HCT116 (cell line): ENCODE measurements at regions not wholly inside any gene's neighbourhood (a gene's known extent, or its start where the extent isn't known, plus 50 kb on each side); places are given as distances from the start of the nearest gene placed in this dataset.

Experiments
- ATAC-seq: fragments of 200-7000 bp; cut with Tn5 transposase; 2 replicates; pipeline ENCODE4 v1.9.1; 2020; ENCODE audit warnings: mild to moderate bottlenecking, moderate library complexity
- BruUV-seq: library from RNA; stranded (reverse); fragments of 400-500 nt; replicated peaks from 2 replicates; lab custom pipeline; 2021; lab: Mats Ljungman, UMichigan
- CTCF ChIA-PET: fragments of 300-600 bp; sonication (Branson Sonifier 250); formaldehyde crosslinking; loops from one replicate; lab custom pipeline; 2021; ENCODE audit warnings: antibody characterized with exemption; lab: Charles Lee
- POLR2A ChIA-PET: fragments of 300-600, 350-600 bp; sonication (Branson Sonifier 250); formaldehyde crosslinking; loops from one replicate; lab custom pipeline; 2021; ENCODE audit warnings: antibody characterized with exemption; lab: Charles Lee
- RAD21 ChIA-PET, 2 experiments: fragments of 300-600 bp; sonication (Branson Sonifier 250); formaldehyde crosslinking; loops; one replicate each; lab custom pipeline; 2023; ENCODE audit warnings: low total read pairs in 2 of 2; ENCODE audit not compliant: uncharacterized antibody in 2 of 2, unreplicated experiment in 2 of 2, low non-redundant PET in 1 of 2; lab: Charles Lee
- DNase-seq: peaks from one replicate; pipeline ENCODE4 v3.0.0-alpha.2; 2010; ENCODE audit warnings: low read depth, low spot score
- H2AFZ ChIP-seq: fragments of 200-600 bp; shearing (Covaris generic), sonication (generic); 2 replicates; pipeline ENCODE4 v1.6.1; 2017; ENCODE audit warnings: low read depth, mixed run types, mixed read lengths, antibody characterized with exemption, low read length; ENCODE audit not compliant: poor library complexity, severe bottlenecking
- H3K27ac ChIP-seq: 2 replicates; pipeline ENCODE4 v1.5.1; 2012; ENCODE audit warnings: low read depth, low read length
- H3K27me3 ChIP-seq: fragments of 200-600 bp; sonication (generic); 2 replicates; pipeline ENCODE4 v1.6.1; 2016; ENCODE audit warnings: mixed run types, low read length, mixed read lengths; ENCODE audit not compliant: insufficient read depth
- H3K36me3 ChIP-seq, 2 experiments: fragments of 200-500 bp in 1 of 2; fragments of 200-600 bp in 1 of 2; sonication (Bioruptor generic) in 1 of 2; sonication (generic) in 1 of 2; 2 replicates each; pipeline versions ENCODE4 v1.5.1 to v1.6.1; 2014 to 2016; ENCODE audit warnings: low read length in 2 of 2, inconsistent platforms in 1 of 2, mixed read lengths in 1 of 2, mixed run types in 1 of 2; ENCODE audit not compliant: insufficient read depth in 2 of 2, control insufficient read depth in 1 of 2
- H3K4me1 ChIP-seq, 2 experiments: fragments of 200-600 bp in 1 of 2; sonication (generic) in 1 of 2; 2 replicates each; pipeline versions ENCODE4 v1.5.1 to v1.6.1; 2012 to 2017; ENCODE audit warnings: low read length in 2 of 2, inconsistent platforms in 1 of 2, mild to moderate bottlenecking in 1 of 2, mixed read lengths in 1 of 2, mixed run types in 1 of 2, moderate library complexity in 1 of 2; ENCODE audit not compliant: insufficient read depth in 2 of 2, control insufficient read depth in 1 of 2
- H3K4me2 ChIP-seq: fragments of 200-600 bp; sonication (generic); 2 replicates; pipeline ENCODE4 v1.6.1; 2017; ENCODE audit warnings: mixed run types, low read length, mixed read lengths
- H3K4me3 ChIP-seq, 2 experiments: fragments of 200-600 bp in 1 of 2; sonication (generic) in 1 of 2; replicated peaks in 1 of 2; 2 replicates each; pipeline ENCODE4 v1.5.1; 2011 to 2016; ENCODE audit warnings: low read length in 2 of 2, control low read depth in 1 of 2, low read depth in 1 of 2, mild to moderate bottlenecking in 1 of 2, mixed read lengths in 1 of 2, mixed run types in 1 of 2
- H3K79me2 ChIP-seq: fragments of 200-600 bp; sonication (generic); 2 replicates; pipeline ENCODE4 v1.6.1; 2017; ENCODE audit warnings: mild to moderate bottlenecking, mixed run types, low read length, moderate library complexity, mixed read lengths; ENCODE audit not compliant: insufficient read depth
- H3K9ac ChIP-seq: fragments of 200-600 bp; sonication (generic); 2 replicates; pipeline ENCODE4 v1.6.1; 2016; ENCODE audit warnings: low read length, mixed read lengths
- H3K9me2 ChIP-seq: fragments of 200-600 bp; sonication (generic), shearing (Covaris generic); 2 replicates; pipeline ENCODE4 v1.6.1; 2017; ENCODE audit warnings: mixed run types, mild to moderate bottlenecking, moderate library complexity; ENCODE audit not compliant: insufficient read depth
- H3K9me3 ChIP-seq, 2 experiments: fragments of 200-500 bp in 1 of 2; fragments of 200-600 bp in 1 of 2; sonication (Bioruptor generic) in 1 of 2; sonication (generic) in 1 of 2; 2 replicates each; pipeline ENCODE4 v1.6.1; 2014 to 2017; ENCODE audit warnings: low read length in 2 of 2, mixed read lengths in 2 of 2, inconsistent platforms in 1 of 2, low read depth in 1 of 2, mild to moderate bottlenecking in 1 of 2, mixed run types in 1 of 2, moderate library complexity in 1 of 2; ENCODE audit not compliant: control insufficient read depth in 1 of 2, insufficient read depth in 1 of 2
- H4K20me1 ChIP-seq: fragments of 200-600 bp; sonication (generic), shearing (Covaris generic); 2 replicates; pipeline ENCODE4 v1.6.1; 2017; ENCODE audit warnings: mixed run types, mild to moderate bottlenecking, moderate library complexity; ENCODE audit not compliant: insufficient read depth
- CBX3 ChIP-seq: IDR thresholded peaks from 2 replicates; pipeline ENCODE4 v1.6.1; 2012; ENCODE audit warnings: low read depth
- CTCF ChIP-seq, 3 experiments: fragments of 200-600 bp in 1 of 3; sonication (generic) in 1 of 3; IDR thresholded peaks in 2 of 3; conservative IDR thresholded peaks in 1 of 3; 2 replicates each; pipeline ENCODE4 v1.5.1; 2012 to 2017; ENCODE audit warnings: low read depth in 2 of 3, low read length in 2 of 3, antibody characterized with exemption in 1 of 3, borderline replicate concordance in 1 of 3, control low read depth in 1 of 3, mild to moderate bottlenecking in 1 of 3, mixed read lengths in 1 of 3, mixed run types in 1 of 3, moderate library complexity in 1 of 3; ENCODE audit not compliant: insufficient read depth in 1 of 3
- EGR1 ChIP-seq: IDR thresholded peaks from 2 replicates; pipeline ENCODE4 v1.6.1; 2012; ENCODE audit warnings: low read depth
- EZH2phosphoT487 ChIP-seq: fragments of 200-600 bp; IDR thresholded peaks from 2 replicates; pipeline ENCODE4 v1.6.1; 2018; ENCODE audit warnings: antibody characterized with exemption, borderline replicate concordance
- FOSL1 ChIP-seq: IDR thresholded peaks from 2 replicates; pipeline ENCODE4 v1.6.1; 2012; ENCODE audit warnings: low read depth
- MAX ChIP-seq: IDR thresholded peaks from 2 replicates; pipeline ENCODE4 v1.6.1; 2012
- POLR2A ChIP-seq: IDR thresholded peaks from 2 replicates; pipeline ENCODE4 v1.7.0; 2011; ENCODE audit warnings: borderline replicate concordance; ENCODE audit not compliant: insufficient read depth, insufficient read length; ENCODE audit errors: extremely low read depth
- ZBTB33 ChIP-seq: IDR thresholded peaks from 2 replicates; pipeline ENCODE4 v1.6.1; 2011; ENCODE audit warnings: mild to moderate bottlenecking, low read length, moderate library complexity; ENCODE audit not compliant: insufficient replicate concordance; ENCODE audit errors: extremely low read depth
- ZFX ChIP-seq: fragments of 450-650 bp; IDR thresholded peaks from 2 replicates; pipeline ENCODE4 v1.6.1; 2017
- ZNF274 ChIP-seq: fragments of 200-500 bp; sonication (Bioruptor generic); IDR thresholded peaks from 2 replicates; pipeline ENCODE4 v1.6.1; 2014; ENCODE audit warnings: mild to moderate bottlenecking, low read depth, low read length, inconsistent platforms
- intact Hi-C: fragments of 100-400 bp; cut with micrococcal nuclease; formaldehyde crosslinking; loops from 2 replicates; pipeline ENCODE4 v1.10.0; 2022
- TF ChIP-seq, protein P1 (sequence below): IDR thresholded peaks from 2 replicates; pipeline ENCODE4 v1.6.1; 2012; ENCODE audit warnings: low read depth
- TF ChIP-seq, protein P2 (sequence below): IDR thresholded peaks from 2 replicates; pipeline ENCODE4 v1.6.1; 2012

GRCh38 chr14:71856199-71856919 lies 75.9 kb upstream of the RGS6 start:
- no peaks in the 10 kb centered on the region for H3K27me3 ChIP-seq
- no peaks in the 10 kb centered on the region for H4K20me1 ChIP-seq
- intact Hi-C loops = loop anchor here (10.0 kb wide), 1 partner anchor 102 kb away; no protein-coding TSS in a partner anchor
- no peak overlapping the region for H3K9ac ChIP-seq
- DNase-seq (no peak), ATAC-seq (no peak)
- no peak overlapping the region for H3K4me3 ChIP-seq
- no peaks in the 10 kb centered on the region for H3K36me3 ChIP-seq
- TF ChIP-seq POLR2A = no peak
- TF ChIP-seq, protein P1, sequence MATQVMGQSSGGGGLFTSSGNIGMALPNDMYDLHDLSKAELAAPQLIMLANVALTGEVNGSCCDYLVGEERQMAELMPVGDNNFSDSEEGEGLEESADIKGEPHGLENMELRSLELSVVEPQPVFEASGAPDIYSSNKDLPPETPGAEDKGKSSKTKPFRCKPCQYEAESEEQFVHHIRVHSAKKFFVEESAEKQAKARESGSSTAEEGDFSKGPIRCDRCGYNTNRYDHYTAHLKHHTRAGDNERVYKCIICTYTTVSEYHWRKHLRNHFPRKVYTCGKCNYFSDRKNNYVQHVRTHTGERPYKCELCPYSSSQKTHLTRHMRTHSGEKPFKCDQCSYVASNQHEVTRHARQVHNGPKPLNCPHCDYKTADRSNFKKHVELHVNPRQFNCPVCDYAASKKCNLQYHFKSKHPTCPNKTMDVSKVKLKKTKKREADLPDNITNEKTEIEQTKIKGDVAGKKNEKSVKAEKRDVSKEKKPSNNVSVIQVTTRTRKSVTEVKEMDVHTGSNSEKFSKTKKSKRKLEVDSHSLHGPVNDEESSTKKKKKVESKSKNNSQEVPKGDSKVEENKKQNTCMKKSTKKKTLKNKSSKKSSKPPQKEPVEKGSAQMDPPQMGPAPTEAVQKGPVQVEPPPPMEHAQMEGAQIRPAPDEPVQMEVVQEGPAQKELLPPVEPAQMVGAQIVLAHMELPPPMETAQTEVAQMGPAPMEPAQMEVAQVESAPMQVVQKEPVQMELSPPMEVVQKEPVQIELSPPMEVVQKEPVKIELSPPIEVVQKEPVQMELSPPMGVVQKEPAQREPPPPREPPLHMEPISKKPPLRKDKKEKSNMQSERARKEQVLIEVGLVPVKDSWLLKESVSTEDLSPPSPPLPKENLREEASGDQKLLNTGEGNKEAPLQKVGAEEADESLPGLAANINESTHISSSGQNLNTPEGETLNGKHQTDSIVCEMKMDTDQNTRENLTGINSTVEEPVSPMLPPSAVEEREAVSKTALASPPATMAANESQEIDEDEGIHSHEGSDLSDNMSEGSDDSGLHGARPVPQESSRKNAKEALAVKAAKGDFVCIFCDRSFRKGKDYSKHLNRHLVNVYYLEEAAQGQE = no peak
- no peak for TF ChIP-seq CTCF (IDR thresholded peaks at IDR 0.05 in 2 of 3, conservative IDR thresholded peaks at IDR 0.05 in 1 of 3; ENCODE audit: borderline replicate concordance in 1 of 3, insufficient read depth in 1 of 3, low read depth in 2 of 3, low read length in 2 of 3)
- no peak for TF ChIP-seq CBX3
- TF ChIP-seq MAX = no peak
- no peak for TF ChIP-seq EZH2phosphoT487
- no peak for TF ChIP-seq EGR1
- TF ChIP-seq, protein P2, sequence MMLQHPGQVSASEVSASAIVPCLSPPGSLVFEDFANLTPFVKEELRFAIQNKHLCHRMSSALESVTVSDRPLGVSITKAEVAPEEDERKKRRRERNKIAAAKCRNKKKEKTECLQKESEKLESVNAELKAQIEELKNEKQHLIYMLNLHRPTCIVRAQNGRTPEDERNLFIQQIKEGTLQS = no peak
- TF ChIP-seq ZBTB33 = no peak
- no peak for TF ChIP-seq ZFX
- no peak for TF ChIP-seq ZNF274
- no peak for TF ChIP-seq FOSL1
- peaks cover 3 to 5% of the 10 kb centered on the region in 2 experiments; a peak in 2 of 4 replicates for H3K9me3 ChIP-seq
- H3K4me1 ChIP-seq = no peaks in the 10 kb centered on the region
- ChIA-PET POLR2A (no interaction called here), RAD21 (interaction anchor here in 1 of 2 experiments (1.7 kb wide), 1 partner anchor 103 kb away, joined by 5 read pairs; no protein-coding TSS in a partner anchor), CTCF (no interaction called here)
- BruUV-seq = no TSS peak
- H3K27ac ChIP-seq = no peak overlapping the region
- no peak overlapping the region for H3K4me2 ChIP-seq
- no peaks in the 10 kb centered on the region for H3K9me2 ChIP-seq
- no peaks in the 10 kb centered on the region; the same call in 1 of the 2 replicates for H3K79me2 ChIP-seq
- H2AFZ ChIP-seq = no peak overlapping the region
